GM23248 (cell line): ENCODE measurements at regions not wholly inside any gene's neighbourhood (a gene's known extent, or its start where the extent isn't known, plus 50 kb on each side); places are given as distances from the start of the nearest gene placed in this dataset.

ENCODE experiments used
- DNase-seq: peaks from one replicate; pipeline ENCODE4 v3.0.0-alpha.2; 2015
- H2AFZ ChIP-seq: fragments of 200-600 bp; sonication (generic); 2 replicates; pipeline ENCODE4 v1.6.1; 2016; ENCODE audit warnings: antibody characterized with exemption
- H3F3A ChIP-seq: fragments of 200-600 bp; sonication (generic); 2 replicates; pipeline ENCODE4 v1.6.1; 2016; ENCODE audit warnings: mild to moderate bottlenecking, antibody characterized with exemption, mixed run types; ENCODE audit not compliant: insufficient read depth
- H3K27ac ChIP-seq: fragments of 200-600 bp; sonication (generic); 2 replicates; pipeline ENCODE4 v1.5.1; 2016; ENCODE audit warnings: mild to moderate bottlenecking
- H3K27me3 ChIP-seq: fragments of 200-600 bp; sonication (generic); replicated peaks from 2 replicates; pipeline ENCODE4 v1.6.1; 2016; ENCODE audit warnings: mild to moderate bottlenecking; ENCODE audit not compliant: insufficient read depth
- H3K36me3 ChIP-seq: fragments of 200-600 bp; sonication (generic); 2 replicates; pipeline ENCODE4 v1.6.1; 2016; ENCODE audit warnings: low read depth, mild to moderate bottlenecking
- H3K4me1 ChIP-seq: fragments of 200-600 bp; sonication (generic); 2 replicates; pipeline ENCODE4 v1.6.1; 2016; ENCODE audit warnings: mild to moderate bottlenecking; ENCODE audit not compliant: insufficient read depth
- H3K4me2 ChIP-seq: fragments of 200-600 bp; sonication (generic); one replicate; pipeline ENCODE4 v1.6.1; 2016; ENCODE audit warnings: mild to moderate bottlenecking; ENCODE audit not compliant: unreplicated experiment
- H3K4me3 ChIP-seq: fragments of 200-600 bp; sonication (generic); 2 replicates; pipeline ENCODE4 v1.5.1; 2016; ENCODE audit warnings: mild to moderate bottlenecking
- H3K79me2 ChIP-seq: fragments of 200-600 bp; sonication (generic); 2 replicates; pipeline ENCODE4 v1.6.1; 2016; ENCODE audit warnings: mild to moderate bottlenecking; ENCODE audit not compliant: insufficient read depth
- H3K9ac ChIP-seq: fragments of 200-600 bp; sonication (generic); 2 replicates; pipeline ENCODE4 v1.6.1; 2016; ENCODE audit warnings: mild to moderate bottlenecking
- H3K9me2 ChIP-seq: fragments of 200-600 bp; sonication (generic); 2 replicates; pipeline ENCODE4 v1.6.1; 2016; ENCODE audit warnings: mixed run types, mild to moderate bottlenecking, moderate library complexity; ENCODE audit not compliant: insufficient read depth
- H3K9me3 ChIP-seq: fragments of 200-600 bp; sonication (generic); one replicate; pipeline ENCODE4 v1.6.1; 2017; ENCODE audit warnings: low read depth
- H4K20me1 ChIP-seq: fragments of 200-600 bp; sonication (generic); 2 replicates; pipeline ENCODE4 v1.6.0; 2016; ENCODE audit not compliant: insufficient read depth
- EZH2 ChIP-seq: fragments of 200-600 bp; sonication (generic); IDR thresholded peaks from 2 replicates; pipeline ENCODE4 v1.6.1; 2018; ENCODE audit warnings: antibody characterized with exemption, mild to moderate bottlenecking; ENCODE audit not compliant: insufficient read depth, poor library complexity, severe bottlenecking
- EZH2phosphoT487 ChIP-seq: fragments of 200-600 bp; sonication (generic); IDR thresholded peaks from 2 replicates; pipeline ENCODE4 v1.6.1; 2018; ENCODE audit warnings: antibody characterized with exemption, moderate library complexity, mild to moderate bottlenecking, low read depth; ENCODE audit not compliant: insufficient read depth
- WGBS, 2 experiments: methylation state at CpG; one replicate each; pipeline ENCODE4 v1.1.6; 2015 to 2017; ENCODE audit warnings: low lambda C conversion rate in 2 of 2, low coverage in 1 of 2; ENCODE audit errors: missing lambda C conversion rate in 2 of 2; 5-methylcytosine and 5-hydroxymethylcytosine counted together
- in situ Hi-C: fragments of 300-500 bp; cut with MboI; formaldehyde crosslinking; loops from 2 replicates; pipeline ENCODE4 v1.15.0; 2020

DNA sequence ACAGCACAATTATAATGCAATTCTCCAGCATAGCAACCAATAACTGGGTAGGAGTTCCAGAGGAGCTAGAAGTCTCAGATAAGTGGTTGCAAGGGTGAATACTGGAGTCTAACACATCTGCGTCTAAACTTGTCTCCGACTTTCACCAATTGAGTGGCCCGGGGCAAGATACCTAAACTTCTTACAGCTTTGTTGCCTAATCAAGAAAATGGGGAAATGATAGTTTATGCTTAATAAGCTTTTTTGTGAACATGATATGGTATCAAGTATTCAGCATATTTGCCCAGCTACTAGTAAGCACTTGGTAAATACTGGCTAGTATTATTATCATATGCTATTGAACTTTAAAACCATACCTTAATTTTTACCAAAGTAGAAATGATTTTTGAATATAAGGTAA is 183.5 kb downstream of the KCNJ2 start:
- Histone ChIP-seq H3K27me3 (no peaks in the 10 kb centered on the region), H3K4me3 (no peak overlapping the region), H3K9ac (no peak overlapping the region), H3K36me3 (no peaks in the 10 kb centered on the region), H3K79me2 (no peaks in the 10 kb centered on the region), H4K20me1 (no peaks in the 10 kb centered on the region), H3K4me1 (no peaks in the 10 kb centered on the region), H3K27ac (no peak overlapping the region), H3K9me2 (no peaks in the 10 kb centered on the region), H3K9me3 (no peaks in the 10 kb centered on the region), H2AFZ (no peak overlapping the region), H3F3A (no peaks in the 10 kb centered on the region), H3K4me2 (no peak overlapping the region)
- 74 to 79% methylated on average over 3 of the region's 3 CpGs for WGBS, 2 experiments
- TF ChIP-seq EZH2 (no peak), EZH2phosphoT487 (no peak)
- in situ Hi-C loops, result no loop called here
- no peak for DNase-seq

DNA sequence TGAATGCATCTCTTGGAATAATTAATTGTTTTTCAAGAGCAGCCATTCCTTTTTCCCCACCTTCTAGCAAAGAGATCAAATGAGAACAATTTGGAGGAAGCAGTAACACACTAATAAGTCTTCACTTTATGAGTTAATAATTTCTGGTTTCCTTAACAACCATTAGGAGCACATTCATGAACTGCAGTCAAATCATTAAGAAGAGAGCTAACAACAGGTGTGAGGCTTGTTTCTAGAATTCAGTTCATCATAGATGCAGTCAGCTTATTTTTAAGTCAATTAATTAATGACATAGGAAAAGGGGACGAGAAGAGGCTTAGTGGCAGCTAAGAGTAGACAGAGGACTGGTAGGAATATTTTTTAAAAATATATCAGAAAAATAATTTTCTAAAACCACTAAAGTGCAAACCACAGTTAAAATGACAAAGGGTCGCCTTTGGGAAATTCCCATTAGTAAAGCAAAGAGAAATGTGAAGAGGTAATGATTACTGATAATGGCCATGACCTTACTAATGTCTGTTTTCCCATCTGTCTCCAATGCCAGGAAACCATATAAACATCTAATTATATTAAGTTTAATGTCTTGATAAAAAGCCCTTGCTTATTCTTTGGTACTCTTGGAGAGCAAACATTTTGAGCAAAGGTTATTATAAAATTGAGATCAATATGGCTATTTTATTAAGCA is 184.2 kb downstream of the KCNJ2 start:
- H3K27me3 ChIP-seq, result no peaks in the 10 kb centered on the region
- WGBS, 2 experiments, result 54 to 62% methylated on average over 2 of the region's 2 CpGs
- H3K9ac ChIP-seq, result no peak overlapping the region
- no peaks in the 10 kb centered on the region for H3F3A ChIP-seq
- no peaks in the 10 kb centered on the region for H3K79me2 ChIP-seq
- no peaks in the 10 kb centered on the region for H3K9me2 ChIP-seq
- no peak for TF ChIP-seq EZH2
- TF ChIP-seq EZH2phosphoT487, result no peak
- no peaks in the 10 kb centered on the region for H3K36me3 ChIP-seq
- no peaks in the 10 kb centered on the region for H3K9me3 ChIP-seq
- H3K4me3 ChIP-seq, result no peak overlapping the region
- in situ Hi-C loops, result no loop called here
- H3K27ac ChIP-seq, result no peak overlapping the region
- no peaks in the 10 kb centered on the region for H3K4me1 ChIP-seq
- H2AFZ ChIP-seq, result no peak overlapping the region
- H3K4me2 ChIP-seq, result no peak overlapping the region
- no peaks in the 10 kb centered on the region for H4K20me1 ChIP-seq
- DNase-seq, result no peak

DNA sequence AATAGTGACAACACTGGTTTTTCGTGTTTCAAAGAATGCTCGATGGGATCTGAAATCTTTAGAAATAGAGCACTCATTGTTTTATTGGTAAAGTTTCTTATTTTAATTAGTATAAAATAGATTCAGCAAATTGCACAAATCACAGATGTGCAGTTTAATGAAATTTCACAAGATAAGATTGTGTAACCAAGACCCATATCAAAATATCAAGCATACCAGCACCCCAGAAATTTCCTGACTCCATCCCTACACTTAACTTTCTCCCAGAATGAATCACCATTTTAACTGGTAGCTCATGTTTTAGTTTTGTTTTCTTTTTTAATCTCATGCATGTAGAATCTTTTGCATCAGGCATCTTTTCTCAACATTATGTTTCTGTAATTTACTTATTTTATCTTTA is 185.9 kb downstream of the KCNJ2 start:
- TF ChIP-seq EZH2 (no peak), EZH2phosphoT487 (no peak)
- Histone ChIP-seq H3F3A (no peaks in the 10 kb centered on the region), H4K20me1 (no peaks in the 10 kb centered on the region), H3K4me2 (no peak overlapping the region), H3K36me3 (no peaks in the 10 kb centered on the region), H3K27ac (no peak overlapping the region), H3K4me3 (no peak overlapping the region), H3K27me3 (no peaks in the 10 kb centered on the region), H3K4me1 (no peaks in the 10 kb centered on the region), H3K9me2 (no peaks in the 10 kb centered on the region), H3K9me3 (no peaks in the 10 kb centered on the region), H3K9ac (no peak overlapping the region), H3K79me2 (no peaks in the 10 kb centered on the region), H2AFZ (no peak overlapping the region)
- peak; percentile 15 for DNase-seq
- 50 to 52% methylated on average over 2 of the region's 2 CpGs for WGBS, 2 experiments
- in situ Hi-C loops, result no loop called here

DNA sequence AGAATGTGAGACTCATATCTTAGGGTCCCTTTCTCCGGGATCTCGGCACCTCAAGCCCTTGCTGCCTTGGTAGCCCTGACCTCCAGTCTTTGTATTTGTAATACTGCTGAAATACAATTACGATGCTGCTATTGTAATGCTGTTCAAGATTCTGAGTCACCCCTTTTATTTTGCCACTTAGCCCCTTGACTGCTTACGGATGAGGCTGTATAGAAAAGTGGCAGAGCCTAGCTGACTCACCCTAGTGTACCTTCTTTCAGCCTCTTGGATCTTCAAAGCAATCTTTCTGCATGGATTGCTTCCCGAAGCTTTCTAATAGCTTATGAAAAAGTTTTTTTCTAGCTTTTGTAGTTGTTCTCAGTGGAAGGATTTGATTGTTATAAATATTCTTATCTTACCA is 187.9 kb downstream of the KCNJ2 start:
- Histone ChIP-seq H3K27ac (no peak overlapping the region), H3K9me2 (no peaks in the 10 kb centered on the region), H3K9ac (no peak overlapping the region), H3K36me3 (no peaks in the 10 kb centered on the region), H2AFZ (no peak overlapping the region), H3K27me3 (no peaks in the 10 kb centered on the region), H3K4me1 (no peaks in the 10 kb centered on the region), H3K4me2 (no peak overlapping the region), H3F3A (no peaks in the 10 kb centered on the region), H3K9me3 (no peaks in the 10 kb centered on the region), H3K79me2 (no peaks in the 10 kb centered on the region), H3K4me3 (no peak overlapping the region), H4K20me1 (no peaks in the 10 kb centered on the region)
- WGBS, 2 experiments, result 70 to 77% methylated on average over 5 of the region's 5 CpGs
- in situ Hi-C loops, result no loop called here
- TF ChIP-seq EZH2phosphoT487, result no peak
- no peak for TF ChIP-seq EZH2
- DNase-seq, result no peak
